GM19328 (cell line): ENCODE measurements at regions not wholly inside any gene's neighbourhood (a gene's known extent, or its start where the extent isn't known, plus 50 kb on each side); places are given as distances from the start of the nearest gene placed in this dataset.

Experiments
- ATAC-seq: cut with Tn5 transposase; IDR thresholded peaks from one replicate; pipeline ENCODE4 v1.9.1; 2021; ENCODE audit warnings: mild to moderate bottlenecking, moderate library complexity; ENCODE audit not compliant: unreplicated experiment

- no peak for ATAC-seq
Measured at GRCh38 chr12:27907766-27908165, 64.8 kb downstream of the PTHLH start.

GRCh38 chr12:27906658-27907473 lies 65.7 kb downstream of the PTHLH start:
- ATAC-seq, result no peak

- no peak for ATAC-seq
Measured at GRCh38 chr12:27906127-27906500, 66.4 kb downstream of the PTHLH start.

GRCh38 chr12:27905285-27906126 lies 67.0 kb downstream of the PTHLH start:
- no peak for ATAC-seq

GRCh38 chr12:27902651-27903050 lies 69.9 kb downstream of the PTHLH start:
- ATAC-seq, result no peak

- no peak for ATAC-seq
Measured at GRCh38 chr12:27901959-27902358, 70.6 kb downstream of the PTHLH start.

GRCh38 chr12:27900920-27901879 lies 71.3 kb downstream of the PTHLH start:
- ATAC-seq, result no peak

GRCh38 chr12:27899151-27899661 lies 73.3 kb downstream of the PTHLH start:
- no peak for ATAC-seq

GRCh38 chr12:27898022-27898421 lies 74.5 kb downstream of the PTHLH start:
- no peak for ATAC-seq

GRCh38 chr12:27896419-27896990 lies 76.0 kb downstream of the PTHLH start:
- no peak for ATAC-seq

GRCh38 chr12:27894309-27894708 lies 78.2 kb downstream of the PTHLH start:
- ATAC-seq, result no peak

- ATAC-seq, result no peak
Measured at GRCh38 chr12:27879708-27880107, 92.8 kb downstream of the PTHLH start.

- ATAC-seq, result no peak
Measured at GRCh38 chr12:27875677-27876076, 95.6 kb upstream of the MANSC4 start.

GRCh38 chr12:27873010-27873409 lies 93.0 kb upstream of the MANSC4 start:
- ATAC-seq, result no peak

- no peak for ATAC-seq
Measured at GRCh38 chr12:27871946-27872345, 91.9 kb upstream of the MANSC4 start.

- ATAC-seq, result no peak
Measured at GRCh38 chr12:27870939-27871338, 90.9 kb upstream of the MANSC4 start.

GRCh38 chr12:27869567-27869966 lies 89.5 kb upstream of the MANSC4 start:
- no peak for ATAC-seq

- ATAC-seq, result no peak
Measured at GRCh38 chr12:27868139-27868538, 88.1 kb upstream of the MANSC4 start.

GRCh38 chr12:27866373-27867101 lies 86.5 kb upstream of the MANSC4 start:
- no peak for ATAC-seq

- ATAC-seq, result no peak
Measured at GRCh38 chr12:27865421-27865820, 85.4 kb upstream of the MANSC4 start.
